ENCODE measurements at regions not wholly inside any gene's neighbourhood (a gene's known extent, or its start where the extent isn't known, plus 50 kb on each side); places are given as distances from the start of the nearest gene placed in this dataset.
"Not testable (repeated sequence)": the region's sequence is repeated elsewhere in the genome, so short reads cannot be mapped to it uniquely, and the experiment has no call there.

DNA sequence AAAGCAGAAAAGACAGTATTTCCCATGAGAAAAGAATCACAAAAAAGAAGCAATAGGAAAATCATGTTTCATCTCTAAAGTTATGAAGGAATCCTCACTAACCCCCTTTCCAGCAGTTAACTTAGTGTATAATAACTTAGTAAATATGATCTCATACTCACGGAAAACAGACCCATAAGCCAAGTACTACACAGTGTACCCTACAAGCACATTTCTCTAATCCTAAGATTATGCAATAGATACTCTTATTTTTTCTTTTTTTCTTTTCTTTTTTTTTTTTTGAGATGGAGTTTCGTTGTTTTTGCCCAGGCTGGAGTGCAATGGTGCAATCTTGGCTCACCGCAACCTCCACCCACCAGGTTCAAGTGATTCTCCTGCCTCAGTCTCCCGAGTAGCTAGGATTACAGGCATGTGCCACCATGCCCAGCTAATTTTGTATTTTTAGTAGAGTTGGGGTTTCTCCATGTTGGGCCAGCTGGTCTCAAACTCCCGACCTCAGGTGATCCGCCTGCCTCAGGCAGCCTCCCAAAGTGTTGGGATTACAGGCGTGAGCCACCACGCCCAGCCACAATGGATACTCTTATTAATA lies 73.7 kb upstream of the KCTD7 start:
- not testable (repeated sequence) for DNase-seq; H3K4me3 ChIP-seq (replicated peaks in 1 of 3); H3K27ac ChIP-seq; H3K27me3 ChIP-seq; H3K4me1 ChIP-seq; H3K9me3 ChIP-seq
- intact Hi-C loops (cut with DNase I) = loop anchor here (5.0 kb wide), 1 partner anchor 97 kb away; no protein-coding TSS in a partner anchor
- peaks cover 35 to 53% of the 10 kb centered on the region in 2 donors for H3K36me3 ChIP-seq
- WGBS, 2 donors = 88 to 94% methylated on average over 8 of the region's 8 CpGs

- H3K4me1 ChIP-seq = peaks cover 0 to 7% of the 10 kb centered on the region in 2 donors
- intact Hi-C loops (cut with DNase I) = loop anchor here (5.0 kb wide), 1 partner anchor 96 kb away; no protein-coding TSS in a partner anchor
- TF ChIP-seq, protein P1, sequence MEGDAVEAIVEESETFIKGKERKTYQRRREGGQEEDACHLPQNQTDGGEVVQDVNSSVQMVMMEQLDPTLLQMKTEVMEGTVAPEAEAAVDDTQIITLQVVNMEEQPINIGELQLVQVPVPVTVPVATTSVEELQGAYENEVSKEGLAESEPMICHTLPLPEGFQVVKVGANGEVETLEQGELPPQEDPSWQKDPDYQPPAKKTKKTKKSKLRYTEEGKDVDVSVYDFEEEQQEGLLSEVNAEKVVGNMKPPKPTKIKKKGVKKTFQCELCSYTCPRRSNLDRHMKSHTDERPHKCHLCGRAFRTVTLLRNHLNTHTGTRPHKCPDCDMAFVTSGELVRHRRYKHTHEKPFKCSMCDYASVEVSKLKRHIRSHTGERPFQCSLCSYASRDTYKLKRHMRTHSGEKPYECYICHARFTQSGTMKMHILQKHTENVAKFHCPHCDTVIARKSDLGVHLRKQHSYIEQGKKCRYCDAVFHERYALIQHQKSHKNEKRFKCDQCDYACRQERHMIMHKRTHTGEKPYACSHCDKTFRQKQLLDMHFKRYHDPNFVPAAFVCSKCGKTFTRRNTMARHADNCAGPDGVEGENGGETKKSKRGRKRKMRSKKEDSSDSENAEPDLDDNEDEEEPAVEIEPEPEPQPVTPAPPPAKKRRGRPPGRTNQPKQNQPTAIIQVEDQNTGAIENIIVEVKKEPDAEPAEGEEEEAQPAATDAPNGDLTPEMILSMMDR (IDR thresholded peaks at IDR 0.05) = no peak
- TF ChIP-seq POLR2A (IDR thresholded peaks at IDR 0.05) = no peak
- 96 to 100% methylated on average over 1 to 33 of the region's 41 CpGs for WGBS, 2 donors
- H3K27me3 ChIP-seq = no peaks in the 10 kb centered on the region
- no peaks in the 10 kb centered on the region for H3K9me3 ChIP-seq
- H3K27ac ChIP-seq = no peak overlapping the region
- no peak overlapping the region for H3K4me3 ChIP-seq (replicated peaks in 1 of 3)
- peaks cover 28 to 52% of the 10 kb centered on the region in 2 donors for H3K36me3 ChIP-seq
- DNase-seq = no peak
Measured at GRCh38 chr7:66556177-66556548, 72.5 kb upstream of the KCTD7 start.

GRCh38 chr7:66556549-66557213 lies 72.0 kb upstream of the KCTD7 start:
- 90 to 96% methylated on average over 24 to 36 of the region's 54 CpGs for WGBS, 2 donors
- Histone ChIP-seq H3K27me3 (no peaks in the 10 kb centered on the region), H3K27ac (no peak overlapping the region), H3K36me3 (peaks cover 22 to 46% of the 10 kb centered on the region in 2 donors), H3K4me1 (peaks cover 0 to 7% of the 10 kb centered on the region in 2 donors), H3K4me3 (replicated peaks in 1 of 3) (no peak overlapping the region), H3K9me3 (no peaks in the 10 kb centered on the region)
- no peak for TF ChIP-seq POLR2A (IDR thresholded peaks at IDR 0.05)
- TF ChIP-seq, protein P1 (IDR thresholded peaks at IDR 0.05) = no peak
- intact Hi-C loops (cut with DNase I) = loop anchor here (5.0 kb wide), 1 partner anchor 96 kb away; no protein-coding TSS in a partner anchor
- DNase-seq = no peak

DNA sequence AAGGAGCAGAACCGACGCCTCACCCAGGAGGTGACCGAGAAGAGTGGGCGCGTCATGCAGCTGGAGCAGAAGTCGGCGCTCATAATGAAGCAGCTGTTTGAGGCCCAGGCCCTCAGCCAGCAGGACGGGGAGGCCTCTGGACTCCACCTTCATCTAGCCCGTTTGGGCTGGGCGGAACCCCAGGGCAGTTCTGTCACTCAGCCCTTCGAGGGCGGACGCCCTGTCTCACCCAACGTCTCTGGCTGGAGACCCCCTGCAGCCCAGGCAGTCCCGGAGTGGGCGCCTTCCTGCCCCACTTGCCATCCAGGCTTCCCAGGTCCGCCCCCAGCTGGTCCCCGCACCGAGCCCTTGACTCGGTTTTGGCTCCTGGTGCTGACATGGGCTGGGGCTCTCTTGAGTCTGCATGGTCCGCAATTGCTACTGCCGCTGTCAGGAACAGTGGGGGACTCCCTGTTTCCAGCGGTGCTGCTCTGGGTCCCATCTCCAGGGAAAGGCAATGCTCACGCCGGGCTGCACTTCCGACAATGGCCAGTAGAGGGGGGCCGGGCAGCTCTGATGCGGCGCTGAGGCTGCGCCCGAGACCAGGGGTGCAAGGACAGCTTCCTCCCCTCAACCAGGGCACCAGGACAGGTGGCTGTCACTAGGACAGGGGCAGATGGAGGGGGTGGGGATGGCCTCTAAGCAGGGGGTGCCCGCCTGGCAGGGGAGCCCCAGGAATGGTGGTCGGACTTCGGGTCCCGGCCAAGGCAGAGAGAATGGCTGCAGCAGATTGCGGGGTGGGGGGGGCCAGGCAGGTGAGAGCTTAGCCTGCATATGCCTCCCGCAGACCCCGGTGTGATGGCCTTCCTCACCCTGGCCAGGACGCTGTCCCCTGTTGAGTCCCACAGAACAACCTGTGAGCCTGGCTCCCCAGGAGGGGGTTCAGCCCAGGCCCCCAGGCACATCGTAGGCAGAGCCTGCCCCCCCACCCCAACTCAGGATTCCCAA lies 71.2 kb upstream of the KCTD7 start:
- H3K4me3 ChIP-seq (replicated peaks in 1 of 3) = no peak overlapping the region
- peaks cover 19 to 40% of the 10 kb centered on the region in 2 donors for H3K36me3 ChIP-seq
- WGBS, 2 donors = 53 to 56% methylated on average over 15 to 24 of the region's 40 CpGs
- H3K27me3 ChIP-seq = no peaks in the 10 kb centered on the region
- intact Hi-C loops (cut with DNase I) = loop anchor here (5.0 kb wide), 1 partner anchor 95 kb away; no protein-coding TSS in a partner anchor
- H3K9me3 ChIP-seq = no peaks in the 10 kb centered on the region
- peak; percentile 57 to 63 for DNase-seq
- peaks cover 0 to 7% of the 10 kb centered on the region in 2 donors for H3K4me1 ChIP-seq
- no peak for TF ChIP-seq POLR2A (IDR thresholded peaks at IDR 0.05)
- TF ChIP-seq, protein P1 (IDR thresholded peaks at IDR 0.05) = peak; percentile 75 to 99 (median 84)
- no peak overlapping the region for H3K27ac ChIP-seq

GRCh38 chr7:66558201-66558641 lies 70.5 kb upstream of the KCTD7 start:
- WGBS, 2 donors = 76 to 88% methylated on average over 3 to 4 of the region's 8 CpGs
- intact Hi-C loops (cut with DNase I) = loop anchor here (5.0 kb wide), 1 partner anchor 94 kb away; no protein-coding TSS in a partner anchor
- Histone ChIP-seq H3K9me3 (no peaks in the 10 kb centered on the region), H3K36me3 (peaks cover 15 to 33% of the 10 kb centered on the region in 2 donors), H3K4me3 (replicated peaks in 1 of 3) (no peak overlapping the region), H3K4me1 (peaks cover 0 to 7% of the 10 kb centered on the region in 2 donors), H3K27ac (no peak overlapping the region), H3K27me3 (no peaks in the 10 kb centered on the region)
- DNase-seq = no peak
- no peak for TF ChIP-seq POLR2A (IDR thresholded peaks at IDR 0.05)
- TF ChIP-seq, protein P1 (IDR thresholded peaks at IDR 0.05) = no peak
